MCF 10A (cell line): ENCODE measurements at regions not wholly inside any gene's neighbourhood (a gene's known extent, or its start where the extent isn't known, plus 50 kb on each side); places are given as distances from the start of the nearest gene placed in this dataset.

Experiments
- BruUV-seq: library from RNA; stranded (reverse); fragments of 400-500 nt; replicated peaks from 2 replicates; lab custom pipeline; 2021; lab: Mats Ljungman, UMichigan
- CTCF ChIA-PET: fragments of 300-600 bp; sonication (Branson Sonifier 250); formaldehyde crosslinking; extraction: SDS; loops from one replicate; lab custom pipeline; 2021; ENCODE audit warnings: antibody characterized with exemption, inconsistent platforms; lab: Yijun Ruan, JAX
- POLR2A ChIA-PET: fragments of 300-600, 350-650 bp; sonication (Branson Sonifier 250); formaldehyde crosslinking; extraction: SDS; loops from one replicate; lab custom pipeline; 2020; ENCODE audit warnings: antibody characterized with exemption, inconsistent platforms; lab: Yijun Ruan, JAX
- DNase-seq: peaks from one replicate; pipeline ENCODE4 v3.0.0-alpha.2; 2018; ENCODE audit not compliant: unreplicated experiment
- H3K27ac Mint-ChIP-seq: one replicate; pipeline ENCODE4 v1.8.0; 2022; ENCODE audit warnings: mild to moderate bottlenecking, low read depth, mixed read lengths; ENCODE audit not compliant: unreplicated experiment
- H3K27me3 Mint-ChIP-seq: one replicate; pipeline ENCODE4 v1.8.0; 2022; ENCODE audit warnings: mixed read lengths; ENCODE audit not compliant: insufficient read depth, unreplicated experiment
- H3K36me3 Mint-ChIP-seq: one replicate; pipeline ENCODE4 v1.8.0; 2022; ENCODE audit warnings: mild to moderate bottlenecking, moderate library complexity, mixed read lengths; ENCODE audit not compliant: insufficient read depth, unreplicated experiment
- H3K4me1 Mint-ChIP-seq: one replicate; pipeline ENCODE4 v1.8.0; 2022; ENCODE audit warnings: mixed read lengths; ENCODE audit not compliant: insufficient read depth, unreplicated experiment
- H3K4me3 Mint-ChIP-seq: one replicate; pipeline ENCODE4 v1.8.0; 2022; ENCODE audit warnings: mild to moderate bottlenecking, moderate library complexity, mixed read lengths; ENCODE audit not compliant: unreplicated experiment
- H3K9me3 Mint-ChIP-seq: one replicate; pipeline ENCODE4 v1.8.0; 2022; ENCODE audit warnings: mixed read lengths; ENCODE audit not compliant: unreplicated experiment
- intact Hi-C: fragments of 100-400 bp; cut with micrococcal nuclease; formaldehyde crosslinking; loops from 2 replicates; pipeline ENCODE4 v1.14.1; 2022
- TF ChIP-seq, protein P1 (sequence below): fragments of 200-600 bp; IDR thresholded peaks from one replicate; pipeline ENCODE4 v1.8.0; 2022; ENCODE audit warnings: antibody characterized with exemption, mild to moderate bottlenecking; ENCODE audit not compliant: unreplicated experiment

DNA sequence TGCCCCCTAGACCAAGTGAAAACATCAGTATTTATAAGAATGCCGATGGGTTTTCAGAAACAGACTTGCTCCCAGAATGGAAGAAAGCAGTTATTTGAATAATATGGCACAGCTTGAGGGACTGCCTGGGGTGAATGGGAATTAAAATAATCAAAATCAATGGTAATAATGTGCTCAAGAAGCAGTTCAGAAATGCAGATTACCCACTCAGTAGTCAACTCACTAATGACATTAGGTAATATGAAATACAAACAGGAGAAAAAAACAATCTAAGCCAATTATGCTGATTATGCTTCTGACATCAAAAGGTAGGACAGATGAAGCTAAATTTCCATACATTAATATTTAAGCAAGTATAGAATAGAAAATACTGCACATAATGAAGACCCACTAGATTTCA, 179.3 kb downstream of the ENC1 start:
- POLR2A ChIA-PET = interaction anchor here (0.9 kb wide), 1 partner anchor 37 kb away, joined by 3 read pairs; no protein-coding TSS in a partner anchor
- no peaks in the 10 kb centered on the region for H3K4me1 Mint-ChIP-seq

DNA sequence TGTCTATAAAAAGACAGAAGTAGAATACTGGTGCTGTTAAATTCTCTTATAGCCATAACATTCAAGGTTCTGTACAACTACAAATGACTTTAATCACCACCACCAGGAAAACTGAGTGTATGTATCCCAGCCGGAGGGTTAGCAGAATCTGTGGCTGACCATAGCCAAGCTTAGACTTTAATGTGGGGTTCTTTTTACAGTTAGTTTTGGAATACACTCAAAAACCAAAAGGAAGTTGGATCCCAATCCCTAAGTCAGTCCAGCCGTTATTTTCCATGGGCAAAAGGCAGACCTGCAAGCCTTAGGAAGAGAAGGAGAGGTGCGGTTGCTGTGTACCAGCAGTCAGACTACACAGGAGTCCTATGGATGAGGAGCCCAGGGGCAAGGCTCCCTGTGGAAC, 179.8 kb downstream of the ENC1 start:
- DNase-seq = no peak
- POLR2A ChIA-PET = no interaction called here
- Mint-ChIP-seq H3K27ac (no peak overlapping the region), H3K36me3 (no peaks in the 10 kb centered on the region), H3K4me1 (no peaks in the 10 kb centered on the region), H3K9me3 (no peaks in the 10 kb centered on the region), H3K27me3 (no peaks in the 10 kb centered on the region), H3K4me3 (no peak overlapping the region)
- BruUV-seq = no TSS peak
- CTCF ChIA-PET = no interaction called here
- TF ChIP-seq, protein P1, sequence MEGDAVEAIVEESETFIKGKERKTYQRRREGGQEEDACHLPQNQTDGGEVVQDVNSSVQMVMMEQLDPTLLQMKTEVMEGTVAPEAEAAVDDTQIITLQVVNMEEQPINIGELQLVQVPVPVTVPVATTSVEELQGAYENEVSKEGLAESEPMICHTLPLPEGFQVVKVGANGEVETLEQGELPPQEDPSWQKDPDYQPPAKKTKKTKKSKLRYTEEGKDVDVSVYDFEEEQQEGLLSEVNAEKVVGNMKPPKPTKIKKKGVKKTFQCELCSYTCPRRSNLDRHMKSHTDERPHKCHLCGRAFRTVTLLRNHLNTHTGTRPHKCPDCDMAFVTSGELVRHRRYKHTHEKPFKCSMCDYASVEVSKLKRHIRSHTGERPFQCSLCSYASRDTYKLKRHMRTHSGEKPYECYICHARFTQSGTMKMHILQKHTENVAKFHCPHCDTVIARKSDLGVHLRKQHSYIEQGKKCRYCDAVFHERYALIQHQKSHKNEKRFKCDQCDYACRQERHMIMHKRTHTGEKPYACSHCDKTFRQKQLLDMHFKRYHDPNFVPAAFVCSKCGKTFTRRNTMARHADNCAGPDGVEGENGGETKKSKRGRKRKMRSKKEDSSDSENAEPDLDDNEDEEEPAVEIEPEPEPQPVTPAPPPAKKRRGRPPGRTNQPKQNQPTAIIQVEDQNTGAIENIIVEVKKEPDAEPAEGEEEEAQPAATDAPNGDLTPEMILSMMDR = no peak
- intact Hi-C loops = no loop called here

More for the DNA sequence above, 179.3 kb downstream of the ENC1 start:
- CTCF ChIA-PET = no interaction called here
- Mint-ChIP-seq H3K27me3 (no peaks in the 10 kb centered on the region), H3K9me3 (no peaks in the 10 kb centered on the region), H3K27ac (no peak overlapping the region), H3K36me3 (no peaks in the 10 kb centered on the region), H3K4me3 (no peak overlapping the region)
- no peak for DNase-seq
- TF ChIP-seq, protein P1 = no peak
- no TSS peak for BruUV-seq
- intact Hi-C loops = no loop called here

DNA sequence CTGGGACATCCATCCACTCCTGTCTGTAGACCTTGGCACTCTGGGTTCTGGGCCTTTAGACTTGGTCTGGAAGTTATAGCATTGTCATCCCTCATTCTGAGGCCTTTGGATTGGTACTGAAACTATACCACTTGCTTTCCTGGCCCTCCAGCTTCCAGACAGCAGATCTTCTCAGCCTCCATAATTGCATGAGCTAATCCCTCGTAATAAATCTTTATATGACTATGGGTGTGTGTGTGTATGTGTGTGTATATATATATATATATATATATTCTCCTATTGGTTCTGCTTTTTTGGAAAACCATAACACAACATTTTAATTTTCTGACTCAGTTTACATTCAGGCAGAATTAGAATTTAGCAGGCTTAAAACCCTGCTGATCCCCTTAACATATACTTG, 180.5 kb downstream of the ENC1 start:
- no peak for DNase-seq
- intact Hi-C loops = no loop called here
- ChIA-PET POLR2A (interaction anchor here (1.0 kb wide), 1 partner anchor 19 kb away, joined by 3 read pairs; no protein-coding TSS in a partner anchor), CTCF (interaction anchor here (0.6 to 0.7 kb wide), 2 partner anchors 44 to 738 kb away, joined by 3 to 4 read pairs; no protein-coding TSS in a partner anchor)
- Mint-ChIP-seq H3K4me1 (no peaks in the 10 kb centered on the region), H3K36me3 (no peaks in the 10 kb centered on the region), H3K9me3 (no peaks in the 10 kb centered on the region), H3K4me3 (no peak overlapping the region), H3K27me3 (no peaks in the 10 kb centered on the region), H3K27ac (no peak overlapping the region)
- BruUV-seq = no TSS peak
- TF ChIP-seq, protein P1 = no peak

DNA sequence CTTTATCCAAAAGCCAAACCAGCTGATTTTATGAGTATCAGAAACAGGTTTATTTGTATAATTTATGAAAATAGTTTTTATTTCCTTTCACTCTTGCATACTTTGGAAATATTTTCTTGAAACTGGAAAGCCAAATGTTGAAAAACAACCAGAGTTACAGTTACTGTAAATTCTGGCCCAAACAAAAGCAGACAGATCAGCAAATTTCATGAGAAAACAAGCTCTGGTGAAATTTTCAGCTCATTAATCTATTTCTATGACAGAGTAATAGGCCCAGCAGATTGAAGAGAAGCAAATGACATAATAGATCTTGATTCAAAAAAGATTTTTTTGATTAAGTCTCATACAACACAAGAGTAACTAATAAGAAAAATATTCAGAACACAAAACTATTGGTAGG, 182.7 kb downstream of the ENC1 start:
- H3K9me3 Mint-ChIP-seq = no peaks in the 10 kb centered on the region

More for the DNA sequence above, 182.7 kb downstream of the ENC1 start:
- intact Hi-C loops = no loop called here
- Mint-ChIP-seq H3K27me3 (no peaks in the 10 kb centered on the region), H3K4me3 (no peak overlapping the region), H3K4me1 (no peaks in the 10 kb centered on the region), H3K27ac (no peak overlapping the region), H3K36me3 (no peaks in the 10 kb centered on the region)
- ChIA-PET CTCF (no interaction called here), POLR2A (no interaction called here)
- no peak for DNase-seq
- BruUV-seq = no TSS peak
- TF ChIP-seq, protein P1 = no peak
